Panc1 (cell line): ENCODE measurements at regions not wholly inside any gene's neighbourhood (a gene's known extent, or its start where the extent isn't known, plus 50 kb on each side); places are given as distances from the start of the nearest gene placed in this dataset.

ENCODE experiments used
- ATAC-seq: fragments of 200-7000 bp; cut with Tn5 transposase; 2 replicates; pipeline ENCODE4 v1.9.1; 2020; ENCODE audit warnings: mild to moderate bottlenecking, moderate library complexity
- BruUV-seq: library from RNA; stranded (reverse); fragments of 400-500 nt; replicated peaks from 2 replicates; lab custom pipeline; 2021; lab: Mats Ljungman, UMichigan
- CTCF ChIA-PET: fragments of 300-600 bp; sonication (Branson Sonifier 250); formaldehyde crosslinking; loops from one replicate; lab custom pipeline; 2022; ENCODE audit warnings: antibody characterized with exemption; lab: Charles Lee
- POLR2A ChIA-PET: fragments of 300-600 bp; sonication (Branson Sonifier 250); formaldehyde crosslinking; loops from one replicate; lab custom pipeline; 2022; ENCODE audit warnings: antibody characterized with exemption; lab: Charles Lee
- DNase-seq: peaks from one replicate; pipeline ENCODE4 v3.0.0-alpha.2; 2010; ENCODE audit warnings: low read depth, low spot score
- H3K27ac ChIP-seq: 2 replicates; pipeline ENCODE4 v1.5.1; 2011; ENCODE audit warnings: mild to moderate bottlenecking, low read length, inconsistent platforms
- H3K27me3 ChIP-seq: fragments of 200-500 bp; sonication (Bioruptor generic); 2 replicates; pipeline ENCODE4 v1.6.0; 2014; ENCODE audit warnings: low read length, inconsistent platforms; ENCODE audit not compliant: control insufficient read depth, insufficient read depth
- H3K36me3 ChIP-seq: fragments of 200-500 bp; sonication (Bioruptor generic); 2 replicates; pipeline ENCODE4 v1.5.1; 2014; ENCODE audit warnings: inconsistent platforms, mild to moderate bottlenecking, low read length, moderate library complexity; ENCODE audit not compliant: control insufficient read depth, insufficient read depth
- H3K4me1 ChIP-seq: 2 replicates; pipeline ENCODE4 v1.5.1; 2011; ENCODE audit warnings: inconsistent platforms, mild to moderate bottlenecking, low read length, moderate library complexity; ENCODE audit not compliant: control insufficient read depth, insufficient read depth
- H3K4me3 ChIP-seq, 2 experiments: 2 replicates each; pipeline ENCODE4 v1.5.1; 2011 to 2012; ENCODE audit warnings: low read depth in 2 of 2, low read length in 2 of 2, mild to moderate bottlenecking in 2 of 2, inconsistent platforms in 1 of 2, moderate library complexity in 1 of 2
- H3K9me3 ChIP-seq: fragments of 200-500 bp; sonication (Bioruptor generic); 2 replicates; pipeline ENCODE4 v1.5.1; 2014; ENCODE audit warnings: low read depth, mild to moderate bottlenecking, inconsistent platforms, low read length, moderate library complexity; ENCODE audit not compliant: control insufficient read depth, insufficient read depth
- POLR2AphosphoS5 ChIP-seq: IDR thresholded peaks from 2 replicates; pipeline ENCODE4 v1.6.1; 2012; ENCODE audit warnings: mild to moderate bottlenecking, low read depth, low read length, moderate library complexity
- SIN3A ChIP-seq: IDR thresholded peaks from 2 replicates; pipeline ENCODE4 v1.6.1; 2012; ENCODE audit warnings: low read depth, mild to moderate bottlenecking, low read length, moderate library complexity, borderline replicate concordance; ENCODE audit not compliant: insufficient read depth
- TCF7L2 ChIP-seq: IDR thresholded peaks from 2 replicates; pipeline ENCODE4 v1.6.1; 2011; ENCODE audit warnings: mild to moderate bottlenecking, low read depth, low read length, inconsistent platforms
- in situ Hi-C: cut with HindIII; loops from 2 replicates; pipeline ENCODE4 v1.10.0; 2016; ENCODE audit warnings: low sequenced_read_pairs, low pct_unique_long_range_greater_than_20kb
- intact Hi-C: fragments of 100-400 bp; cut with micrococcal nuclease; formaldehyde crosslinking; loops from one replicate; pipeline ENCODE4 v1.10.0; 2022; ENCODE audit not compliant: unreplicated experiment
- TF ChIP-seq, protein P1 (sequence below), 2 experiments: IDR thresholded peaks; 2 replicates each; pipeline ENCODE4 v1.6.1; 2011 to 2012; ENCODE audit warnings: low read depth in 2 of 2, control low read depth in 1 of 2, low read length in 1 of 2, mild to moderate bottlenecking in 1 of 2, moderate library complexity in 1 of 2; ENCODE audit not compliant: insufficient read depth in 1 of 2
- TF ChIP-seq, protein P2 (sequence below): fragments of 450-650 bp; IDR thresholded peaks from 2 replicates; pipeline ENCODE4 v1.5.1; 2017; ENCODE audit warnings: mild to moderate bottlenecking

DNA sequence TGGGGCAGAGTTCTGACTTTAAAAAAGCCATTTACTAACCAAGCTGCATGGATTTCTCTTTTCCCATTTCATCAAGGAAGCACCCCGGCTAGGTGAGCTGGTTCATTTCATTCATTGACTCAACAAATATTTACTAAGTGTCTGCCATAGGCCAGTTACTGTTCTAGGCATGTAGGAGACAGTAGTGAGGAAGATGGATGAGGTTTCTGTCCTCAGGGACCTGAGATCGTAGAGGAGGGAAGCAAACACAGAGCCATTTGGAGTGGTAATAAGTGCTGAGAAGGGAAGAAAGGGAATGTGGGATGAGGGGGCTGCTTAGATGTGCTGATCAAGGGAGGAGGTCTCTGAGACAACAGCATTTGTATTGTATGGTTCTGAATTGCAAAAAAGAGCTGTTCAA, 120.4 kb downstream of the C9orf152 start:
- no peak for ATAC-seq
- no peaks in the 10 kb centered on the region for H3K9me3 ChIP-seq
- POLR2A ChIA-PET: no interaction called here
- no peak overlapping the region for H3K27ac ChIP-seq
- peaks cover 6% of the 10 kb centered on the region for H3K4me1 ChIP-seq
- DNase-seq: no peak
- H3K27me3 ChIP-seq: no peaks in the 10 kb centered on the region
- TF ChIP-seq, protein P1, sequence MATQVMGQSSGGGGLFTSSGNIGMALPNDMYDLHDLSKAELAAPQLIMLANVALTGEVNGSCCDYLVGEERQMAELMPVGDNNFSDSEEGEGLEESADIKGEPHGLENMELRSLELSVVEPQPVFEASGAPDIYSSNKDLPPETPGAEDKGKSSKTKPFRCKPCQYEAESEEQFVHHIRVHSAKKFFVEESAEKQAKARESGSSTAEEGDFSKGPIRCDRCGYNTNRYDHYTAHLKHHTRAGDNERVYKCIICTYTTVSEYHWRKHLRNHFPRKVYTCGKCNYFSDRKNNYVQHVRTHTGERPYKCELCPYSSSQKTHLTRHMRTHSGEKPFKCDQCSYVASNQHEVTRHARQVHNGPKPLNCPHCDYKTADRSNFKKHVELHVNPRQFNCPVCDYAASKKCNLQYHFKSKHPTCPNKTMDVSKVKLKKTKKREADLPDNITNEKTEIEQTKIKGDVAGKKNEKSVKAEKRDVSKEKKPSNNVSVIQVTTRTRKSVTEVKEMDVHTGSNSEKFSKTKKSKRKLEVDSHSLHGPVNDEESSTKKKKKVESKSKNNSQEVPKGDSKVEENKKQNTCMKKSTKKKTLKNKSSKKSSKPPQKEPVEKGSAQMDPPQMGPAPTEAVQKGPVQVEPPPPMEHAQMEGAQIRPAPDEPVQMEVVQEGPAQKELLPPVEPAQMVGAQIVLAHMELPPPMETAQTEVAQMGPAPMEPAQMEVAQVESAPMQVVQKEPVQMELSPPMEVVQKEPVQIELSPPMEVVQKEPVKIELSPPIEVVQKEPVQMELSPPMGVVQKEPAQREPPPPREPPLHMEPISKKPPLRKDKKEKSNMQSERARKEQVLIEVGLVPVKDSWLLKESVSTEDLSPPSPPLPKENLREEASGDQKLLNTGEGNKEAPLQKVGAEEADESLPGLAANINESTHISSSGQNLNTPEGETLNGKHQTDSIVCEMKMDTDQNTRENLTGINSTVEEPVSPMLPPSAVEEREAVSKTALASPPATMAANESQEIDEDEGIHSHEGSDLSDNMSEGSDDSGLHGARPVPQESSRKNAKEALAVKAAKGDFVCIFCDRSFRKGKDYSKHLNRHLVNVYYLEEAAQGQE (IDR thresholded peaks at IDR 0.05; ENCODE audit: insufficient read depth in 1 of 2, low read depth in 2 of 2, low read length in 1 of 2): no peak
- TF ChIP-seq TCF7L2 (no peak), POLR2AphosphoS5 (no peak), SIN3A (no peak)
- TF ChIP-seq, protein P2, sequence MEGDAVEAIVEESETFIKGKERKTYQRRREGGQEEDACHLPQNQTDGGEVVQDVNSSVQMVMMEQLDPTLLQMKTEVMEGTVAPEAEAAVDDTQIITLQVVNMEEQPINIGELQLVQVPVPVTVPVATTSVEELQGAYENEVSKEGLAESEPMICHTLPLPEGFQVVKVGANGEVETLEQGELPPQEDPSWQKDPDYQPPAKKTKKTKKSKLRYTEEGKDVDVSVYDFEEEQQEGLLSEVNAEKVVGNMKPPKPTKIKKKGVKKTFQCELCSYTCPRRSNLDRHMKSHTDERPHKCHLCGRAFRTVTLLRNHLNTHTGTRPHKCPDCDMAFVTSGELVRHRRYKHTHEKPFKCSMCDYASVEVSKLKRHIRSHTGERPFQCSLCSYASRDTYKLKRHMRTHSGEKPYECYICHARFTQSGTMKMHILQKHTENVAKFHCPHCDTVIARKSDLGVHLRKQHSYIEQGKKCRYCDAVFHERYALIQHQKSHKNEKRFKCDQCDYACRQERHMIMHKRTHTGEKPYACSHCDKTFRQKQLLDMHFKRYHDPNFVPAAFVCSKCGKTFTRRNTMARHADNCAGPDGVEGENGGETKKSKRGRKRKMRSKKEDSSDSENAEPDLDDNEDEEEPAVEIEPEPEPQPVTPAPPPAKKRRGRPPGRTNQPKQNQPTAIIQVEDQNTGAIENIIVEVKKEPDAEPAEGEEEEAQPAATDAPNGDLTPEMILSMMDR: no peak
- intact Hi-C loops: no loop called here
- no peak overlapping the region for H3K4me3 ChIP-seq
- CTCF ChIA-PET: no interaction called here
- no TSS peak for BruUV-seq
- in situ Hi-C loops: no loop called here
- H3K36me3 ChIP-seq: no peaks in the 10 kb centered on the region

GRCh38 chr9:110088099-110088498, 119.9 kb downstream of the C9orf152 start:
- no peaks in the 10 kb centered on the region for H3K9me3 ChIP-seq
- DNase-seq (no peak), ATAC-seq (no peak)
- BruUV-seq: no TSS peak
- H3K27ac ChIP-seq: no peak overlapping the region
- ChIA-PET POLR2A (interaction anchor here (0.6 kb wide), 1 partner anchor 231 kb away, joined by 5 read pairs; no protein-coding TSS in a partner anchor), CTCF (no interaction called here)
- H3K27me3 ChIP-seq: no peaks in the 10 kb centered on the region
- H3K4me3 ChIP-seq: no peak overlapping the region
- in situ Hi-C loops (no loop called here), intact Hi-C loops (no loop called here)
- no peaks in the 10 kb centered on the region for H3K36me3 ChIP-seq
- peaks cover 6% of the 10 kb centered on the region for H3K4me1 ChIP-seq
- TF ChIP-seq TCF7L2 (no peak), SIN3A (no peak), POLR2AphosphoS5 (no peak)
- TF ChIP-seq, protein P1 (IDR thresholded peaks at IDR 0.05; ENCODE audit: insufficient read depth in 1 of 2, low read depth in 2 of 2, low read length in 1 of 2): no peak
- TF ChIP-seq, protein P2: no peak
